ENCODE measurements at regions not wholly inside any gene's neighbourhood (a gene's known extent, or its start where the extent isn't known, plus 50 kb on each side); places are given as distances from the start of the nearest gene placed in this dataset.

DNA sequence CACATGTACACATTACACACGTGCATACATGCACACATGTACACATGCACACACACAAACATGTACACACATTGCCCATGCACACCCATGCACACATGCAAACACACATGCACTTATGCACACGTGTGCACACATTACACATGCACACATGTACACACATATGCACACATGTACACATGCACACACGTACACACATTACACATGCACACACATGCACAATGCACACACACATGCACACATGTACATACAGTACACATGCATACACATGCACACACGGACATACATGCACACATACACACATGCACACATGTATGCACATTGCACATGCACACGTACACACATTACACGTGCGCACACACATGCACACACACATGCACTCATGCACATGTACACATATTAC is 95.3 kb upstream of the TTC34 start:
- Histone ChIP-seq H3K9ac (replicated peaks in 1 of 4; ENCODE audit: extremely low read depth in 1 of 4, low read depth in 3 of 4, low read length in 3 of 4) (no peak overlapping the region), H3K36me3 (ENCODE audit: control insufficient read depth in 2 of 4, insufficient read depth in 4 of 4, low read length in 3 of 4) (peaks cover 0 to 4% (median 2%) of the 10 kb centered on the region in 4 experiments; a peak in 3 of 8 replicates), H3K79me2 (ENCODE audit: control insufficient read depth in 1 of 2, insufficient read depth in 2 of 2, low read length in 2 of 2) (peaks cover 0 to 5% of the 10 kb centered on the region in 2 experiments; a peak in 1 of 4 replicates), H2AFZ (ENCODE audit: low read length) (no peak overlapping the region), H2BK15ac (ENCODE audit: low read length) (no peak overlapping the region), H2BK12ac (ENCODE audit: low read depth, low read length) (no peak overlapping the region), H3K4me3 (ENCODE audit: extremely low read depth in 1 of 4, insufficient read depth in 2 of 4, low read depth in 3 of 4, low read length in 4 of 4) (peak overlapping the region in 2 of 4 experiments; percentile 8 to 10; a peak in 1 of 8 replicates), H4K5ac (ENCODE audit: insufficient read length, low read depth, low read length) (no peak overlapping the region), H3K23me2 (ENCODE audit: low read depth, low read length) (no peaks in the 10 kb centered on the region), H3K4me1 (replicated peaks in 1 of 4; ENCODE audit: control insufficient read depth in 3 of 4, insufficient read depth in 4 of 4, low read length in 3 of 4) (no peaks in the 10 kb centered on the region), H2BK20ac (ENCODE audit: low read length) (no peak overlapping the region), H3K27me3 (replicated peaks in 1 of 4; ENCODE audit: control insufficient read depth in 3 of 4, extremely low read depth in 1 of 4, insufficient read depth in 3 of 4, low read length in 3 of 4) (no peaks in the 10 kb centered on the region), H3K4me2 (ENCODE audit: insufficient read depth in 1 of 2, low read depth in 2 of 2, low read length in 2 of 2) (no peak overlapping the region), H3K9me3 (ENCODE audit: insufficient read depth in 2 of 2, low read depth in 1 of 2, low read length in 1 of 2) (peaks cover 90 to 100% of the 10 kb centered on the region in 2 experiments), H3K56ac (replicated peaks; ENCODE audit: insufficient read length, low read depth, low read length) (no peak overlapping the region), H3K4ac (replicated peaks; ENCODE audit: insufficient read length, low read depth, low read length) (no peak overlapping the region), H2BK120ac (replicated peaks; ENCODE audit: low read depth, low read length) (no peak overlapping the region), H3K79me1 (ENCODE audit: low read depth, low read length) (no peaks in the 10 kb centered on the region), H3K23ac (ENCODE audit: insufficient read length) (no peak overlapping the region), H4K91ac (replicated peaks; ENCODE audit: insufficient read length, low read length) (peak overlapping the region; percentile 51), H4K20me1 (replicated peaks in 1 of 2; ENCODE audit: control insufficient read depth in 1 of 2, insufficient read depth in 2 of 2, low read length in 2 of 2) (no peaks in the 10 kb centered on the region), H2AK5ac (ENCODE audit: low read depth, low read length) (no peak overlapping the region), H4K8ac (ENCODE audit: extremely low read depth, insufficient read depth, low read length) (no peak overlapping the region), H3K18ac (ENCODE audit: extremely low read depth, low read length) (no peak overlapping the region), H3K27ac (ENCODE audit: low read depth, low read length) (no peak overlapping the region), H2BK5ac (ENCODE audit: low read depth, low read length) (no peak overlapping the region), H3K14ac (ENCODE audit: insufficient read length) (no peak overlapping the region)
- no peak for FAIRE-seq
- TF ChIP-seq CBX5 (IDR thresholded peaks at IDR 0.05; ENCODE audit: low read depth, low read length) (0 out of 2 replicates have a peak, but pooled peaks have one; percentile 30), GABPA (IDR thresholded peaks at IDR 0.05; ENCODE audit: borderline replicate concordance, insufficient read depth, low read length) (no peak)
- ChIA-PET POLR2A (ENCODE audit: partially characterized antibody) (no interaction called here), CTCF (ENCODE audit: partially characterized antibody) (no interaction called here)
- WGBS, 2 experiments (ENCODE audit: extremely low coverage in 1 of 2, insufficient coverage in 1 of 2, insufficient read length in 1 of 2, insufficient replicate concordance in 2 of 2, low coverage in 1 of 2, low lambda C conversion rate in 2 of 2, missing lambda C conversion rate in 1 of 2), result 77% methylated on average over 7 of the region's 7 CpGs; no CpG with 5 or more reads in 1 of the 2 experiments
- DNase-seq (ENCODE audit: low read depth in 1 of 2, low spot score in 2 of 2), result no peak
